Upper lobe of right lung (tissue), 1 donor: ENCODE measurements at regions not wholly inside any gene's neighbourhood (a gene's known extent, or its start where the extent isn't known, plus 50 kb on each side); places are given as distances from the start of the nearest gene placed in this dataset.

Experiments used
- ATAC-seq: fragments of 200-7000 bp; cut with Tn5 transposase; one replicate; pipeline ENCODE4 v1.9.1; 2020; ENCODE audit warnings: mild to moderate bottlenecking, moderate library complexity
- DNase-seq: peaks from one replicate; pipeline ENCODE4 v3.0.0-alpha.2; 2020
- H3K27ac ChIP-seq: fragments of 200-600 bp; one replicate; pipeline ENCODE4 v1.8.0; 2022
- H3K27me3 ChIP-seq: fragments of 200-600 bp; one replicate; pipeline ENCODE4 v1.8.0; 2022; ENCODE audit warnings: mild to moderate bottlenecking
- H3K36me3 ChIP-seq: fragments of 200-600 bp; one replicate; pipeline ENCODE4 v1.8.0; 2022
- H3K4me1 ChIP-seq: fragments of 200-600 bp; one replicate; pipeline ENCODE4 v1.8.0; 2022
- H3K4me3 ChIP-seq: fragments of 200-600 bp; one replicate; pipeline ENCODE4 v1.8.0; 2022; ENCODE audit warnings: mild to moderate bottlenecking
- H3K9me3 ChIP-seq: fragments of 200-600 bp; one replicate; pipeline ENCODE4 v1.8.0; 2022
- intact Hi-C: fragments of 100-400 bp; cut with DNase I; formaldehyde crosslinking; loops from one replicate; pipeline ENCODE4 v1.11.0; 2022
- TF ChIP-seq, protein P1 (sequence below): fragments of 200-600 bp; IDR thresholded peaks from one replicate; pipeline ENCODE4 v1.8.0; 2022; ENCODE audit warnings: antibody characterized with exemption
- donor health status: DM: no; HTN: yes; CAD: no; lungs with severe emphysema.

DNA sequence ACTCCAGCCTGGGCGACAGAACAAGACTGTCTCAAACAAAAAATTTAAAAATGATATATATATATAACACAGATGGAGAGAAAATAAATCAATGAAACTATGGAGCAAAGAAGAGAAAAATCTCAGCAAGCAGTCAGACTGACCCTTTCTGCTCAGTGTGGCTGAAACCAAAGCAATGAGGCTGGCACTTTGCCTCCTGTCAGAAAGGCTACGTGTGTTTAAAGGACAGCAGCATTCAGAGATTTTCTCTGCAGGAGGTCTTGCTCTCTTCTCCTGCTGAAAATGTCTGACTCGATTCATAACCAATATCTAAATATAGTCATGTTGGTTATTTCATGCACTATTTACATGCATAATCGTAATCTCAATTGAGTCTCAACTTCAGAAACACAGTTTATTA is 527.0 kb upstream of the JARID2 start:
- ATAC-seq (no peak), DNase-seq (no peak)
- H3K27me3 ChIP-seq = no peaks in the 10 kb centered on the region
- H3K27ac ChIP-seq = no peak overlapping the region
- TF ChIP-seq, protein P1, sequence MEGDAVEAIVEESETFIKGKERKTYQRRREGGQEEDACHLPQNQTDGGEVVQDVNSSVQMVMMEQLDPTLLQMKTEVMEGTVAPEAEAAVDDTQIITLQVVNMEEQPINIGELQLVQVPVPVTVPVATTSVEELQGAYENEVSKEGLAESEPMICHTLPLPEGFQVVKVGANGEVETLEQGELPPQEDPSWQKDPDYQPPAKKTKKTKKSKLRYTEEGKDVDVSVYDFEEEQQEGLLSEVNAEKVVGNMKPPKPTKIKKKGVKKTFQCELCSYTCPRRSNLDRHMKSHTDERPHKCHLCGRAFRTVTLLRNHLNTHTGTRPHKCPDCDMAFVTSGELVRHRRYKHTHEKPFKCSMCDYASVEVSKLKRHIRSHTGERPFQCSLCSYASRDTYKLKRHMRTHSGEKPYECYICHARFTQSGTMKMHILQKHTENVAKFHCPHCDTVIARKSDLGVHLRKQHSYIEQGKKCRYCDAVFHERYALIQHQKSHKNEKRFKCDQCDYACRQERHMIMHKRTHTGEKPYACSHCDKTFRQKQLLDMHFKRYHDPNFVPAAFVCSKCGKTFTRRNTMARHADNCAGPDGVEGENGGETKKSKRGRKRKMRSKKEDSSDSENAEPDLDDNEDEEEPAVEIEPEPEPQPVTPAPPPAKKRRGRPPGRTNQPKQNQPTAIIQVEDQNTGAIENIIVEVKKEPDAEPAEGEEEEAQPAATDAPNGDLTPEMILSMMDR = no peak
- H3K4me1 ChIP-seq = peaks cover 28% of the 10 kb centered on the region
- intact Hi-C loops = no loop called here
- no peaks in the 10 kb centered on the region for H3K36me3 ChIP-seq
- no peak overlapping the region for H3K4me3 ChIP-seq
- no peaks in the 10 kb centered on the region for H3K9me3 ChIP-seq

DNA sequence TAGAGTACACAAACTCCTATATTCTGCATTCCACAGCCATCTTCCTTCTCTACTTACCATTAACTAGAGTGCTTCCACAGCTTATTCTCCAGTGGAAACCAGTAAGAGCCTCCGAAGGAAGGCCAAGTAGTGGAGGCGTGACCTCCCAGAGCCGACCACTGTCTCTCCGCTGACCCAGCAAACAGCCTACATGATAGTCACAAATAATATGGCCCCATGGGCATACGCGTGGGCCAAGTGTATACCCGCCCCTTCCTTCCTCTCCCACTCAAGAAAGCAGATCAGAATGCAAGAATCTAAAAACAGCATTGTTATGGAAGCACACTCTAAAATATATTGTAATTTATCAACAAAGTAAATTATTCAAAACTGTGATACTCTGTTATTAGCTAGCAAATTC is 526.6 kb upstream of the JARID2 start:
- no peaks in the 10 kb centered on the region for H3K36me3 ChIP-seq
- intact Hi-C loops = no loop called here
- peak; percentile 47 for ATAC-seq
- H3K9me3 ChIP-seq = no peaks in the 10 kb centered on the region
- no peaks in the 10 kb centered on the region for H3K27me3 ChIP-seq
- TF ChIP-seq, protein P1 = no peak
- no peak overlapping the region for H3K27ac ChIP-seq
- no peak overlapping the region for H3K4me3 ChIP-seq
- no peak for DNase-seq
- peaks cover 28% of the 10 kb centered on the region for H3K4me1 ChIP-seq

GRCh38 chr6:14720411-14721102 is 525.3 kb upstream of the JARID2 start:
- no peak for ATAC-seq
- H3K9me3 ChIP-seq = no peaks in the 10 kb centered on the region
- TF ChIP-seq, protein P1 = no peak
- H3K4me1 ChIP-seq = peaks cover 28% of the 10 kb centered on the region
- DNase-seq = no peak
- H3K4me3 ChIP-seq = no peak overlapping the region
- no peaks in the 10 kb centered on the region for H3K36me3 ChIP-seq
- no peaks in the 10 kb centered on the region for H3K27me3 ChIP-seq
- intact Hi-C loops = no loop called here
- peak overlapping the region; percentile 47 for H3K27ac ChIP-seq

DNA sequence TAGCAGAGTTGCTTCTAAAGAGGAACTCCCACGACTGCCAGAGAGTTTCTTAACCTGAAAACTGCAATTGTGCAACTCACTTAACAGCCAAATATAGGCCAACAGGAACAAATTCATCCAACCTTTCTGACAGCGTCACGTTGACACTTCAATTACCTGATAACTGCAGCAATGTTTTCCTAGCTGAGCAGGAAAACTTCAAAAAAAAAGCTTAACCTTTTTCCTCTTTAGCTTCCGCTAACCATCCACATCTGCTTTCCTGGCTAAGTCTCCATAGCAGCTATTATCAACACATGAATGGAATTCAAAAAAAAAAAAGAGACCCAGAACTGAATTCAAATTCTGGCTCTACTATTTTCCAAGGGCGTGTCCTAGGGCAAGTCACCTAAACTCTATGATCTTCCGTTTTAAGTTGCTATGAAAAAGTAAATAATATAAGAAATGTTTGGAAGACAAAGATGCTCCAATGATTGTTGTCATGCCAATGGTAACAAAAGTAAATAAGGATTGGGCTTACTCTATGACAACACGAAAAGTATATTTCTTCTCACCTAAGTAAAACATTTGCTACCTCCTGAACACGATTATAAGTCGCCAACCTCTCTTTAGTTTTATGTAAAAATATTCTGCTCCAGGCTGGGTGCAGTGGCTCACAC is 524.6 kb upstream of the JARID2 start:
- peaks cover 28% of the 10 kb centered on the region for H3K4me1 ChIP-seq
- H3K27ac ChIP-seq = peak overlapping the region; percentile 45
- no peak overlapping the region for H3K4me3 ChIP-seq
- no peaks in the 10 kb centered on the region for H3K36me3 ChIP-seq
- H3K27me3 ChIP-seq = no peaks in the 10 kb centered on the region
- DNase-seq = no peak
- TF ChIP-seq, protein P1 = no peak
- H3K9me3 ChIP-seq = no peaks in the 10 kb centered on the region
- peak; percentile 79 for ATAC-seq
- intact Hi-C loops = no loop called here

DNA sequence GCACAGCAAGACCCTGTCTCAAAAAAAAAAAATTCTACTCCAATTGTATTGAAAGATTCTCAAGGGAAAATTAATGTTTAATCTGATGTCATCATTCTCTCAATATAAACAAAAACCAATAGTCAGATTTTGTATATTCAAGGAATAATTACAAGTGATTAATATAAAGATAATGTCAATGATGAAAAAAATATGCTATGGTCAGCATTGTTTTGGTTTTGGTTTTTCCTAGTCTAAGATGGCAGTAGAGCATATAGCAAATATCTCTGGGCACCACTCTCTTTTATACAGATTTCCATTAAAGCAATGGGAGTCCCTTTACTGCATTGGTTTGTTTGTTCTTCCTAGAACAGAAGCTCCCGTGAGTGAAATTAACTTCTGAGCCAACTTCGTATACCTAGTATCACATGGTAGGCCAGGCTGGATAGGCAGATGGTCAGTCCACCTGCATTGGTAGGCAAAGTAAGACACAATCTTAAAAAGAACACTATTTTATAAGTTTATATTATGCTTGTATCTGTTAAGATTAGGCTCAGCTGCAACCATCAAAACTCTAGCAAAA is 523.8 kb upstream of the JARID2 start:
- ATAC-seq (no peak), DNase-seq (no peak)
- Histone ChIP-seq H3K9me3 (no peaks in the 10 kb centered on the region), H3K27me3 (no peaks in the 10 kb centered on the region), H3K36me3 (no peaks in the 10 kb centered on the region), H3K4me3 (no peak overlapping the region), H3K27ac (peak overlapping the region; percentile 45), H3K4me1 (peaks cover 30% of the 10 kb centered on the region)
- TF ChIP-seq, protein P1 = no peak
- intact Hi-C loops = no loop called here
